ENCODE measurements at regions not wholly inside any gene's neighbourhood (a gene's known extent, or its start where the extent isn't known, plus 50 kb on each side); places are given as distances from the start of the nearest gene placed in this dataset.

DNA sequence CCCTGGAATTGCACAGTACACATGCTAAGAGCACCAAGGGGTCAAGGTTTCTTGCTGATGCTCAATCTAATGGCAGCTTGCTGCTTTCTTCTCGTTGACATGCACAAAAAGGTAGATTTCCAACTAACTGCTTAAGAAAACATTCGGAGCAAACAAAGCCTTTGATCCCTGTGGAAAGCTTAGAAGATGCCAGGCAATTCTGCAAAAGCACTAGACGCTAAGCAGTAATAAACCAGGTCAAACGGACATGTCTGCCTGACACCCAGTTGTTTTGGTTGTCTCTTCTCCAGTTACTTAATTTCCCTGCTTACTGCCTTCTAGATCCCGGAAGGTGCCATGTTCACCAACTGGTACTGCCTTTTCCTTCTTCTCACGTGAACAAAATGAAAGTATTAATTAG is 100.5 kb upstream of the TMCC3 start:
- Histone ChIP-seq H3K27me3 (no peaks in the 10 kb centered on the region), H3K4me3 (no peak overlapping the region), H3K27ac (no peak overlapping the region), H3K36me3 (replicated peaks in 1 of 2) (no peaks in the 10 kb centered on the region), H3K9me3 (replicated peaks in 1 of 3) (no peaks in the 10 kb centered on the region), H3K4me1 (replicated peaks in 1 of 2) (peaks cover 0 to 7% of the 10 kb centered on the region in 2 donors)
- DNase-seq = no peak
- intact Hi-C loops (cut with DNase I) = no loop called here
- TF ChIP-seq, protein P1, sequence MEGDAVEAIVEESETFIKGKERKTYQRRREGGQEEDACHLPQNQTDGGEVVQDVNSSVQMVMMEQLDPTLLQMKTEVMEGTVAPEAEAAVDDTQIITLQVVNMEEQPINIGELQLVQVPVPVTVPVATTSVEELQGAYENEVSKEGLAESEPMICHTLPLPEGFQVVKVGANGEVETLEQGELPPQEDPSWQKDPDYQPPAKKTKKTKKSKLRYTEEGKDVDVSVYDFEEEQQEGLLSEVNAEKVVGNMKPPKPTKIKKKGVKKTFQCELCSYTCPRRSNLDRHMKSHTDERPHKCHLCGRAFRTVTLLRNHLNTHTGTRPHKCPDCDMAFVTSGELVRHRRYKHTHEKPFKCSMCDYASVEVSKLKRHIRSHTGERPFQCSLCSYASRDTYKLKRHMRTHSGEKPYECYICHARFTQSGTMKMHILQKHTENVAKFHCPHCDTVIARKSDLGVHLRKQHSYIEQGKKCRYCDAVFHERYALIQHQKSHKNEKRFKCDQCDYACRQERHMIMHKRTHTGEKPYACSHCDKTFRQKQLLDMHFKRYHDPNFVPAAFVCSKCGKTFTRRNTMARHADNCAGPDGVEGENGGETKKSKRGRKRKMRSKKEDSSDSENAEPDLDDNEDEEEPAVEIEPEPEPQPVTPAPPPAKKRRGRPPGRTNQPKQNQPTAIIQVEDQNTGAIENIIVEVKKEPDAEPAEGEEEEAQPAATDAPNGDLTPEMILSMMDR (IDR thresholded peaks at IDR 0.05) = no peak
- TF ChIP-seq POLR2A (IDR thresholded peaks at IDR 0.05) = no peak
- WGBS, 4 donors = 72 to 78% (median 72%) methylated on average over 6 of the region's 6 CpGs

- TF ChIP-seq, protein P1 (IDR thresholded peaks at IDR 0.05) = no peak
- TF ChIP-seq POLR2A (IDR thresholded peaks at IDR 0.05) = no peak
- Histone ChIP-seq H3K9me3 (replicated peaks in 1 of 3) (no peaks in the 10 kb centered on the region), H3K36me3 (replicated peaks in 1 of 2) (no peaks in the 10 kb centered on the region), H3K4me1 (replicated peaks in 1 of 2) (peaks cover 0 to 7% of the 10 kb centered on the region in 2 donors), H3K27me3 (no peaks in the 10 kb centered on the region), H3K27ac (no peak overlapping the region), H3K4me3 (no peak overlapping the region)
- DNase-seq = no peak
- intact Hi-C loops (cut with DNase I) = no loop called here
- 72 to 89% (median 77%) methylated on average over 6 of the region's 6 CpGs for WGBS, 4 donors
Observed at GRCh38 chr12:94749890-94750289, 99.5 kb upstream of the TMCC3 start.

DNA sequence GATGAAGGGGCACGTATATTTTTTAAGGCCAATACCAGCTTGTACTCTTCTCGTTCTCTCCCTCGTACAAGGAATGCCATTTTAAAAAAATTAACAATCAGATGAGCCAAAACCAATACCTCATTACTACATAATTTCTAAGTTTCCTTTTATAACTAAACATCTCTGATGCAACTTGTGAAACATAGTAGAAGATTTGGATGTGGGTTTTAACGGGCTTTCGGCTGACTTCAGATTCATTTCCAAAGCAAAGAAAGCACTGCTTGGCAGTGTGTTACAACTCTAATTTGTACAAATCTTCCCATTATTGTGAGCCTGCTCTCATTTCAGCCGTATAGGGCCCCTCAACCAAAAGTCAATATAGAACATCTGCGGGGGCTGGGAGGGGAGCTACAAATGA is 99.1 kb upstream of the TMCC3 start:
- TF ChIP-seq, protein P1 (IDR thresholded peaks at IDR 0.05) = no peak
- no peak for TF ChIP-seq POLR2A (IDR thresholded peaks at IDR 0.05)
- intact Hi-C loops (cut with DNase I) = no loop called here
- Histone ChIP-seq H3K27ac (no peak overlapping the region), H3K4me1 (replicated peaks in 1 of 2) (peaks cover 0 to 7% of the 10 kb centered on the region in 2 donors), H3K9me3 (replicated peaks in 1 of 3) (no peaks in the 10 kb centered on the region), H3K36me3 (replicated peaks in 1 of 2) (no peaks in the 10 kb centered on the region), H3K27me3 (no peaks in the 10 kb centered on the region), H3K4me3 (no peak overlapping the region)
- no peak for DNase-seq
- WGBS, 4 donors = 90 to 93% (median 92%) methylated on average over 7 of the region's 7 CpGs

DNA sequence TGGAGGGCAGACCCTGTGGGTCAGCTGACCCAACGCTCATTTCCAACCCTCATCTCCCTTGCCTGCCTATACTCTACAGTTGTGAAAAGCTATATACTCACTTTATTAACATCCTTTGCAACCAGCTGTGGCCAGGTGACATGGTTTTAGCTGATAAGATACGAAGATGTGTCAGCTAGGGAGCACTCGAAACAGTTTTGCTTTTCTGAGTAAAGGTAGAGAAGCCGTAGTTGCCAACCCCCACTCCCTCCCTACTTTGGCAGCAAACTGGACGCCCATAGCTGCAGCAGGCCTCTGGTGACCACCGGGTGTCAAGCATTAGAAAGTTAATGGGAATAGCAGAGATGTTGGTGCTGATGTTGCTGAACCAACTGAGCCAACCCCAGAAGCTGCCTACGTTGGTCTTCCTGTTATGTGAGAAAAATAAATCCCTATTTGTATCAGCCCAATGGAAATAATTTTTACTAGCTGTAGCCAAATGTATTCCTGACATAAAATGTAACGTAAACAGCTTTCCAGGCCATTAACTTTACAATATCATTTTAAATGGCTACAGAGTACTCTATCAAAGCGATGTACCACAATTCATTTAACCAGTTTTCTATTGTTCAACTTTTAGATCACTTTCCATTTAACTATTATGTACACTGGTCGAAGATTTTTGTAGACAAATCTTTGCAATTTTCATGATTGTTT is 98.5 kb upstream of the TMCC3 start:
- TF ChIP-seq, protein P1 (IDR thresholded peaks at IDR 0.05) = no peak
- TF ChIP-seq POLR2A (IDR thresholded peaks at IDR 0.05) = no peak
- H3K27ac ChIP-seq = no peak overlapping the region
- no peaks in the 10 kb centered on the region for H3K9me3 ChIP-seq (replicated peaks in 1 of 3)
- H3K27me3 ChIP-seq = no peaks in the 10 kb centered on the region
- no peaks in the 10 kb centered on the region for H3K36me3 ChIP-seq (replicated peaks in 1 of 2)
- 83 to 94% (median 85%) methylated on average over 9 to 10 of the region's 10 CpGs for WGBS, 4 donors
- intact Hi-C loops (cut with DNase I) = no loop called here
- peaks cover 0 to 7% of the 10 kb centered on the region in 2 donors for H3K4me1 ChIP-seq (replicated peaks in 1 of 2)
- H3K4me3 ChIP-seq = no peak overlapping the region
- no peak for DNase-seq
